ENCODE measurements at regions not wholly inside any gene's neighbourhood (a gene's known extent, or its start where the extent isn't known, plus 50 kb on each side); places are given as distances from the start of the nearest gene placed in this dataset.

GRCh38 chr5:21071421-21071820 lies 1083.4 kb upstream of the CDH18 start:
- Histone ChIP-seq H3K27ac (no peak overlapping the region), H3K4me3 (no peak overlapping the region), H3K36me3 (ENCODE audit: low read depth, missing control alignments) (no peaks in the 10 kb centered on the region), H3K27me3 (no peaks in the 10 kb centered on the region), H3K4me1 (no peaks in the 10 kb centered on the region), H3K9me3 (no peaks in the 10 kb centered on the region)
- WGBS, 2 donors, result 78 to 79% methylated on average over 4 of the region's 4 CpGs
- TF ChIP-seq POLR2A (IDR thresholded peaks at IDR 0.05), result no peak
- TF ChIP-seq CTCF (IDR thresholded peaks at IDR 0.05), result no peak
- DNase-seq, result no peak
- intact Hi-C loops (cut with DNase I; ENCODE audit: low total_unique reads), result no loop called here

- Histone ChIP-seq H3K4me3 (no peak overlapping the region), H3K27me3 (no peaks in the 10 kb centered on the region), H3K4me1 (no peaks in the 10 kb centered on the region), H3K36me3 (ENCODE audit: low read depth, missing control alignments) (no peaks in the 10 kb centered on the region), H3K9me3 (no peaks in the 10 kb centered on the region), H3K27ac (no peak overlapping the region)
- intact Hi-C loops (cut with DNase I; ENCODE audit: low total_unique reads), result no loop called here
- DNase-seq, result no peak
- TF ChIP-seq CTCF (IDR thresholded peaks at IDR 0.05), result no peak
- TF ChIP-seq POLR2A (IDR thresholded peaks at IDR 0.05), result no peak
These were observed 1082.9 kb upstream of the CDH18 start for GRCh38 chr5:21070858-21071257.

- Histone ChIP-seq H3K27me3 (no peaks in the 10 kb centered on the region), H3K9me3 (no peaks in the 10 kb centered on the region), H3K4me1 (no peaks in the 10 kb centered on the region), H3K27ac (no peak overlapping the region), H3K4me3 (no peak overlapping the region), H3K36me3 (ENCODE audit: low read depth, missing control alignments) (no peaks in the 10 kb centered on the region)
- intact Hi-C loops (cut with DNase I; ENCODE audit: low total_unique reads), result no loop called here
- no peak for DNase-seq
- TF ChIP-seq CTCF (IDR thresholded peaks at IDR 0.05) (no peak), POLR2A (IDR thresholded peaks at IDR 0.05) (no peak)
- WGBS, 2 donors, result 32 to 59% methylated on average over 1 of the region's 1 CpG
These were observed 1079.7 kb upstream of the CDH18 start for GRCh38 chr5:21067724-21068123.

- TF ChIP-seq CTCF (IDR thresholded peaks at IDR 0.05) (no peak), POLR2A (IDR thresholded peaks at IDR 0.05) (no peak)
- Histone ChIP-seq H3K4me3 (no peak overlapping the region), H3K4me1 (no peaks in the 10 kb centered on the region), H3K9me3 (no peaks in the 10 kb centered on the region), H3K36me3 (ENCODE audit: low read depth, missing control alignments) (no peaks in the 10 kb centered on the region), H3K27me3 (no peaks in the 10 kb centered on the region), H3K27ac (no peak overlapping the region)
- no peak for DNase-seq
- intact Hi-C loops (cut with DNase I; ENCODE audit: low total_unique reads), result no loop called here
- 85 to 97% methylated on average over 3 of the region's 3 CpGs for WGBS, 2 donors
These were observed 1075.1 kb upstream of the CDH18 start for GRCh38 chr5:21063146-21063545.

GRCh38 chr5:21058289-21058688 lies 1070.3 kb upstream of the CDH18 start:
- Histone ChIP-seq H3K4me3 (no peak overlapping the region), H3K36me3 (ENCODE audit: low read depth, missing control alignments) (no peaks in the 10 kb centered on the region), H3K4me1 (no peaks in the 10 kb centered on the region), H3K27me3 (no peaks in the 10 kb centered on the region), H3K27ac (no peak overlapping the region), H3K9me3 (no peaks in the 10 kb centered on the region)
- intact Hi-C loops (cut with DNase I; ENCODE audit: low total_unique reads), result no loop called here
- WGBS, 2 donors, result 72 to 74% methylated on average over 5 of the region's 5 CpGs
- no peak for DNase-seq
- no peak for TF ChIP-seq CTCF (IDR thresholded peaks at IDR 0.05)
- TF ChIP-seq POLR2A (IDR thresholded peaks at IDR 0.05), result no peak

Measured in testis (tissue), 2 donors.